ENCODE measurements at regions not wholly inside any gene's neighbourhood (a gene's known extent, or its start where the extent isn't known, plus 50 kb on each side); places are given as distances from the start of the nearest gene placed in this dataset.

DNA sequence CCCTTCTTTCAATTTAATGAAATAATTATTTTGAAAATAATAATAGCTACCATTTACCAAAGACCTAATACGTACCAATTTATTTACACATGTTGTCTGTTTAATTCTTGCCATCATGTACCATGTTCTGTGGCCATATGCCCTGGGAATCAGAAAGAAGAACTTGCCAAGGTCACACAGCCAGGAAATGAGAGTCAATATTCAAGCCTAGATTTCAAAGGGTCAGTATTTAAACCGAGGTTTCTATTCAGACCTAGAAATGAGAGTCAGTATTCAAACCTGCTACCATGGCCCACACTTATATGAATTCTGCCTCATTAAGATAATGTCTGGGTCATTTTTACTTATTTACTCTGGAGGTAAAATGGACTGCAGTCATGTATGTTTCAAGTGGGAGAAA, 103.6 kb upstream of the TBL1XR1 start:
- DNase-seq (ENCODE audit: low spot score) = no peak

GRCh38 chr3:177306252-177306651, 109.0 kb upstream of the TBL1XR1 start:
- no peak for DNase-seq (ENCODE audit: low spot score)

GRCh38 chr3:177307391-177307790, 110.1 kb upstream of the TBL1XR1 start:
- no peak for DNase-seq (ENCODE audit: low spot score)

DNA sequence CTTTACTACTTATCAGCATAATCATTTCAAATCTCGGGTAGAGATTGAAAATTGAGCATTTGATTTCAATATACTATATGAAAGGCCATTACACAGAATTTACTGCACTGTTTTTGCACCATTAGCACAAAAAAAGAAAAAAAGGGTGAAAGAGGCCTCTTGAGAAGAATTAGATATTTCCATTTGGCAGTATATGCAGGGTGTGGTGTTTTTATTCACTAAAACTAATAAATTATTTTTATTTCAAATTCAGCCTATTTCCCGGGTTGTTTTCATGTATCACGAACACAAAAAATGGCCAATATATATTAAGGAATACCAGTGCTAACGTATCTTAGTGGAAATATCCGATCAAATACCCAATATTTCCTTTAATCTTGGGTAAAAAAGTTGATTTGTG, 110.5 kb upstream of the TBL1XR1 start:
- no peak for DNase-seq (ENCODE audit: low spot score)

DNA sequence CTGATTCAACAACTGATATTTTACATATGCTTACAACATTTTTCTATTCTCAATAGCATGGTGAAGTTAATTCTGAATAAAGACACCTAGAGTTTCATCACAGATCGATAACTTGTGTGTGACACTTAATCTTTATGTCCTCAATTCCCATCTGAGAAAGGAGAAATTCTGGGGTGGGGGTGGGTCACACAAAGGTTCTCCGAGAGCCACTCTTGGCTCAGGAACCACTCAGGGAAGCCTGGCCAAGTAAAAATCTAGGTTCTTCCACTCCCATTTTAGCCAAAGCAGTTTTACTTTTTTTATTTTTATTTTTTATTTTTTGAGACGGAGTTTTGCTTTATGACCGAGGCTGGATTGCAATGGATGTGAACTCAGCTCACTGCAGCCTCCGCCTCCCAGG, 111.0 kb upstream of the TBL1XR1 start:
- DNase-seq (ENCODE audit: low spot score) = no peak

GRCh38 chr3:177308911-177309310, 111.6 kb upstream of the TBL1XR1 start:
- no peak for DNase-seq (ENCODE audit: low spot score)

DNA sequence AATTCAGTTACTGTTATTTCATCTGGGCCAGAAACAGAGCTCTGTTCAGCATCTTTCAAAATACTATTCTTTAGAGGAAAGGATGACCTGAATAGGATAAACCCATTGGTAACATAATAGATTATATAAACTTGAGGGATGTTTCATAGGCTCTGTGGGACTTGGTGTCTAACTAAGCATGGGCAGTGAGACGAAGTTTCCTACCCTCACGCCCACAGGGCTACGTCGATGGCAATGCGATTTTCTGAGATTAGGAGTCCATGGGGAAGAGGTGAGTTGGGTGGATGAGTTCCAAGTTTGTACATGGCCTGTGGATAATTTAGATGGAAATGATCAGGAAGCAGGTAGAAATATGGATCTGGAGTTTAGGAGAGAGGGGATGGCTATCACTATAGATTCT, 115.2 kb upstream of the TBL1XR1 start:
- DNase-seq (ENCODE audit: low spot score) = no peak

DNA sequence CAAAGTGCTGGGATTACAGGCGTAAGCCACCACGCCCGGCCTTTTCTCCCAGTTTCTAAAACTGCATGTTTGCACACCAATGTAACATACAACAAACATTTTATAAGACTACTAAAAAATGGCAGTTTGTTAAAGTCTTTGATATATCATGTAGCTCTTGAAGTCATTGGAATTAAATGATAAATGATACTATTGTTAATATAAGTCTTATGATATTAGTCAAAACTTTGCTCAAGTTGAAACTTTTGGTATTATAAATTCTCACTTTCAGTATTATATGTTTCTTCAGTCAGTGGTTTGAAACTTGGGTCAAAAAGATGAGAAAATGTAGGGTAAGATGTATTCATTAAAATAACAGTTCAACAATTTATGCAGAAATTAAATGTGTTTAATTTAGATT, 117.6 kb upstream of the TBL1XR1 start:
- DNase-seq (ENCODE audit: low spot score) = no peak

- DNase-seq (ENCODE audit: low spot score) = no peak
Measured at GRCh38 chr3:177317247-177317646, 120.0 kb upstream of the TBL1XR1 start.

GRCh38 chr3:177318559-177318958, 121.3 kb upstream of the TBL1XR1 start:
- no peak for DNase-seq (ENCODE audit: low spot score)

DNA sequence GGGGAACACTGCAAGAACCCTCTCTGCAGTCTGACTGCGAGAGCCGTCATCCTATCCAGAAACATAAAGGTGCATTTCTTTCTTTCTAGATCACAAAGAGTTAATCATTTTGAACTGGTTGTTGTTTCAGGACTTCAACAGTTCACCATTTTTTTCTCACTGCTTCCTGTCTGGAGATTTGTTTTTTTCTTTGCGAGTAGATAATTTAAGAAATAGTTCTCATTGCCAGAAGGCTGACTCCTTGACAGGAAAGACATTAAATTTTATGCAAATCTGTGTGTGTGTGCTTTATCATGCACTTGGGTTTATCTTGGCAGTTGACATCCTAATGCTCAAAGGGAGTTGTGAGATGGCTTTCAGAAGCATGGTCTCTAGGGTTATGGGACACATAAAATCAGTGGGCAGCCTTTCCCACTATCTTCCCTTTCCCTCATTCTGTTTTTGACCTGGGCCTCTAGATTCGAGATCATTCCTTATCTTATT, 123.5 kb upstream of the TBL1XR1 start:
- DNase-seq (ENCODE audit: low spot score) = no peak

GRCh38 chr3:177321819-177322218, 124.5 kb upstream of the TBL1XR1 start:
- no peak for DNase-seq (ENCODE audit: low spot score)

GRCh38 chr3:177322881-177323280, 125.6 kb upstream of the TBL1XR1 start:
- no peak for DNase-seq (ENCODE audit: low spot score)

DNA sequence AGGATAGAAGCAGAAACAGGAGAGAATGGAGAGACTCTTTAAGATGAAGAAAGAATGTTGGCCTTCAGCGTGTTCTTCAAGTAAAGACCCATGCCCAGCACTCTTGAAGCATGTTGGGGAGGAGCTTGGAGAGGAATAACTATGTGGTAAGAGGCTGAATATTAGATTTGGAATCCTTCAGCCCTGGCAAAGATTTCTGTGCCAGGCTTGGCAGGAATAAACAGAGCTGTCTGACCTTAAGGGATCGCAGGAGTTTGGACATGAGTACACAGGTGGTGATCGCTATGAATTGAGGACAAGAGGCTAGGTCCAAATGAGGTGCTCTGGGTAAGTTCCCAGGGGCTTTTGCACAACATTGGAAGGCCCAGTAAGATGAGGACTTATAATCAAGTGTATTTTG, 132.6 kb upstream of the TBL1XR1 start:
- no peak for DNase-seq (ENCODE audit: low spot score)

- no peak for DNase-seq (ENCODE audit: low spot score)
Measured at GRCh38 chr3:177330779-177331178, 133.5 kb upstream of the TBL1XR1 start.

GRCh38 chr3:177331203-177331835, 134.0 kb upstream of the TBL1XR1 start:
- DNase-seq (ENCODE audit: low spot score) = no peak

DNA sequence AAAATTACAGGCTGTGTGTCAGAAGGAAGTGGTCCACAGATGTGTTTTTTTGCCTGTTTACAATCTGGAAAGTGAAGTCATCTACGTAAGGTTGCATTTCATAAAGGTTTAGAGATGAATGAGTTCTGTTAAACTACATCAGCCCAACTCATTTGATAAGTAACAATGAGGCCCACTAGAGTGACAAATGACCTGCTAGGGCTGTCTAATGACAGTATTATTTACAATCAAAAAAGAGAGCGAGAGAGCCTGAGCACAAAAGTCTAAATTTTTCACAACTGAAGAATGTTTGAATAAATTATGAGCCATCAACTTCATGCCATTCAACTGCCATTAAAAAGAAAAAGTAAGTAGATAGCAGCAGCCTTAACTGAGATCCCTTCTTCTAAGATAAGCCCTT, 135.7 kb upstream of the TBL1XR1 start:
- no peak for DNase-seq (ENCODE audit: low spot score)

GRCh38 chr3:177333533-177334520, 136.5 kb upstream of the TBL1XR1 start:
- no peak for DNase-seq (ENCODE audit: low spot score)

DNA sequence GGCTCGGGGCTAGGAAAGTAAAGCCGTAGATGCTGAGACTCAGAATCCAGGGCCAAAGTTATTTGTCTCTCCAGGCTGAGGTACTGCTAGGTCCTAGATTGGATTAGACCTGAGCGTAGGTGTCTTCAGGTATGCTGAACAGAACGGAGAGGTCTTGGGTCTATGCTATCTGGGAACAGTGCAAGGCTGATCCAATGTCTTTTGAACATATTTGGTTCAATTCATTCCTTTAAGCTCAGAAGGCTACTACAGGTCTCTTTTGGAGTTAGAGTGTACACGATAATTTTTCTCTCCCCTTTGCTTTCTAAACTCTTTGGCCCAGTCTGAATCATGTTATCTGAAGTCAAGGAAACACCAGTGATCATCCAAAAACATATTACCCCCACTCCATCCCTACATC, 137.5 kb upstream of the TBL1XR1 start:
- no peak for DNase-seq (ENCODE audit: low spot score)

DNA sequence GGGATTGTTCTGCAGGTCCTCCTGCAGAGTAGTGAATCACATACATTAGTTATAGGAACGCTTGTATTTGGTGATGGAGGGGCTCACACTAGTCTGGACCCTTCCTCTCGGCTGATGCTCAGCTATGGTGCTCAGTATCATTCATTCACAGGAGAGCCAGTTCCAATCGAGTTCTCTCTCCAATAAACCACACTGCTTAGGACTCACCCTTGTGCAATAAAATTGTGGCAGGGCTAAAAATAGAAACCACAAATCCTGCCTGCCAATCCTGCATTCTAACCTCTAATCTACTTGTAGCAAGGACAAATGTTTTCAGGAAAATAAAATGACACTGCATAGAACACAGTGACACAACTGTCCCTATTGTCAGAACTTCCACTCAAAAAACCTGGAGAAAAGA, 138.4 kb upstream of the TBL1XR1 start:
- DNase-seq (ENCODE audit: low spot score) = peak; percentile 61

- DNase-seq (ENCODE audit: low spot score) = no peak
Measured at GRCh38 chr3:177336873-177337450, 139.7 kb upstream of the TBL1XR1 start.

GRCh38 chr3:177337541-177338331, 140.5 kb upstream of the TBL1XR1 start:
- DNase-seq (ENCODE audit: low spot score) = peak; percentile 39

All from LoVo (cell line).